RWPE2 (cell line): ENCODE measurements at regions not wholly inside any gene's neighbourhood (a gene's known extent, or its start where the extent isn't known, plus 50 kb on each side); places are given as distances from the start of the nearest gene placed in this dataset.
"Not testable (repeated sequence)": the region's sequence is repeated elsewhere in the genome, so short reads cannot be mapped to it uniquely, and the experiment has no call there.

Experiments
- ATAC-seq: fragments of 200-7000 bp; cut with Tn5 transposase; 3 replicates; pipeline ENCODE4 v1.9.1; 2021; ENCODE audit warnings: low read depth
- DNase-seq: peaks from one replicate; pipeline ENCODE4 v3.0.0-alpha.2; 2020; ENCODE audit warnings: low spot score
- H3K27ac ChIP-seq: fragments of 450-650 bp; 2 replicates; pipeline ENCODE4 v1.5.1; 2017; ENCODE audit warnings: mild to moderate bottlenecking; ENCODE audit not compliant: poor library complexity, severe bottlenecking
- H3K27me3 ChIP-seq: fragments of 250-450 bp; sonication (Bioruptor Pico); 2 replicates; pipeline ENCODE4 v1.5.1; 2021; ENCODE audit warnings: mild to moderate bottlenecking, moderate library complexity; ENCODE audit not compliant: insufficient read depth, poor library complexity, severe bottlenecking
- H3K36me3 ChIP-seq: fragments of 250-450 bp; sonication (Bioruptor Pico); 2 replicates; pipeline ENCODE4 v1.5.1; 2020; ENCODE audit warnings: low read depth, mild to moderate bottlenecking, moderate library complexity
- H3K4me1 ChIP-seq: fragments of 250-450 bp; sonication (Bioruptor Pico); 2 replicates; pipeline ENCODE4 v1.5.1; 2021; ENCODE audit warnings: mild to moderate bottlenecking, moderate library complexity; ENCODE audit not compliant: insufficient read depth, poor library complexity, severe bottlenecking
- H3K4me3 ChIP-seq: fragments of 250-450 bp; sonication (Bioruptor Pico); 2 replicates; pipeline ENCODE4 v1.5.1; 2021; ENCODE audit warnings: mild to moderate bottlenecking, moderate library complexity; ENCODE audit not compliant: severe bottlenecking
- H3K9me3 ChIP-seq: fragments of 250-450 bp; sonication (Bioruptor Pico); 2 replicates; pipeline ENCODE4 v1.5.1; 2021; ENCODE audit warnings: mild to moderate bottlenecking, moderate library complexity; ENCODE audit not compliant: severe bottlenecking
- TF ChIP-seq, protein P1 (sequence below): fragments of 450-650 bp; IDR thresholded peaks from one replicate; pipeline ENCODE4 v1.5.1; 2017; ENCODE audit warnings: mild to moderate bottlenecking, moderate library complexity; ENCODE audit not compliant: poor library complexity, severe bottlenecking

DNA sequence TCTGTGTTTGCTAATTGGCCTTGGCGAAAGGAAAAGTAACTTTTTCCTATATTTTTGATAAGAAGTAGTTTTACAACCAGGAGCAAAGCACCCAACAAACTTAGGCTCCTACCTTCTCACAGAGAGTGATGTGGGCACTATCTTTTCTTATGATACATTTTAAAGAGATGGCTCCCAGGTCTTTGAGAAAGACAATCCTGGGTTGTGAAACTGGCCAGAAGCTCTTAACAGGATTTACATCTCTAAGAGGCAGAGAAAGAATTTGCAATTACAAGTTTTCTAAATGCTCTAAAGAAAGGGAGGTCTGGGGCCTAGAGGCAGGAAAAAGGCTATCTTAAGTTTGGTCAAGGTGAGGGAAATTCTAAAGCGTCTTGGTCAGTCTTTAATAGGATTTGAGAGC, 609.7 kb downstream of the VGLL3 start:
- Histone ChIP-seq H3K4me3 (no peak overlapping the region), H3K27me3 (peaks cover 8% of the 10 kb centered on the region), H3K36me3 (no peaks in the 10 kb centered on the region), H3K4me1 (no peaks in the 10 kb centered on the region), H3K9me3 (no peaks in the 10 kb centered on the region), H3K27ac (no peak overlapping the region)
- TF ChIP-seq, protein P1, sequence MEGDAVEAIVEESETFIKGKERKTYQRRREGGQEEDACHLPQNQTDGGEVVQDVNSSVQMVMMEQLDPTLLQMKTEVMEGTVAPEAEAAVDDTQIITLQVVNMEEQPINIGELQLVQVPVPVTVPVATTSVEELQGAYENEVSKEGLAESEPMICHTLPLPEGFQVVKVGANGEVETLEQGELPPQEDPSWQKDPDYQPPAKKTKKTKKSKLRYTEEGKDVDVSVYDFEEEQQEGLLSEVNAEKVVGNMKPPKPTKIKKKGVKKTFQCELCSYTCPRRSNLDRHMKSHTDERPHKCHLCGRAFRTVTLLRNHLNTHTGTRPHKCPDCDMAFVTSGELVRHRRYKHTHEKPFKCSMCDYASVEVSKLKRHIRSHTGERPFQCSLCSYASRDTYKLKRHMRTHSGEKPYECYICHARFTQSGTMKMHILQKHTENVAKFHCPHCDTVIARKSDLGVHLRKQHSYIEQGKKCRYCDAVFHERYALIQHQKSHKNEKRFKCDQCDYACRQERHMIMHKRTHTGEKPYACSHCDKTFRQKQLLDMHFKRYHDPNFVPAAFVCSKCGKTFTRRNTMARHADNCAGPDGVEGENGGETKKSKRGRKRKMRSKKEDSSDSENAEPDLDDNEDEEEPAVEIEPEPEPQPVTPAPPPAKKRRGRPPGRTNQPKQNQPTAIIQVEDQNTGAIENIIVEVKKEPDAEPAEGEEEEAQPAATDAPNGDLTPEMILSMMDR: no peak
- ATAC-seq (no peak), DNase-seq (no peak)

DNA sequence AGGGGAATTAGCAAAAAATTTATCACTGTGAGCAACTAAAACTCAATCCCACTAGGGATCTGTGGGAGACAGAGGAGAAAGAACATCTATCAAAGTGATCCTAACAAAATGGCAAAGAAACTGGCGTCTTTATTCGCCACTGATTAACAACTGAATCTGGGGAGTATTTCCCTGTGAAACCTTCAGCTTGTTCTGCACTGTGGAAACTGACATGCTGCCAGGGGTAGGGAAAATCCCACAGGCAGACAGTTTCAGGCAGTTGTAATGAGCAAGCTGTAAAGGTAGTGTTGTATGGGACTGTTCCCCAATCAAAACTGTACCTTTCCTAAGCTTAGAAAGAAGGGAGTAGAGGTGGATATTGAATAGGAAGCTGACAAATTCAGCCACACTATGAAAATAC, 611.7 kb downstream of the VGLL3 start:
- no peak overlapping the region for H3K4me3 ChIP-seq
- ATAC-seq: no peak
- H3K9me3 ChIP-seq: no peaks in the 10 kb centered on the region
- H3K36me3 ChIP-seq: no peaks in the 10 kb centered on the region
- H3K27ac ChIP-seq: no peak overlapping the region
- TF ChIP-seq, protein P1: no peak
- no peak for DNase-seq
- H3K4me1 ChIP-seq: no peaks in the 10 kb centered on the region
- no peaks in the 10 kb centered on the region for H3K27me3 ChIP-seq

DNA sequence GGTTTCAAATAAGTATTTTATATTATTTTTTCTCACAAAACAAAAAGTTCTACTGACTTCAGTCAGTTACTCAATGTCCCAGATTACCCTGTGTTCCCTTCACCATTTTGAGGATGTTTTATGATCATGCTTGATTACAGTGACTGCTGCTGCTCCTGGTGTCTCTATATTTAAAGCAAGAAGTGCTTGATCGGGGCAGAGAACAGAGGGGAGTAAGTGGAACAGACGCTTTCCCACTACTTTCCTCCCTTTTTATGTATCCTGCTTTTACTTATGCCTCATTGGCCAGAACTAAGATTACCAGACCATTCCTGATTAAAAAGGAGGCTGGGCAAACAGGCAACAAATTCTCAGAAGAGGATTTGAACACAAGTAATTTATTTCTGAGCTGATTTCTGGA, 612.1 kb downstream of the VGLL3 start:
- no peak for DNase-seq
- Histone ChIP-seq H3K4me1 (no peaks in the 10 kb centered on the region), H3K27ac (no peak overlapping the region), H3K36me3 (no peaks in the 10 kb centered on the region), H3K27me3 (no peaks in the 10 kb centered on the region), H3K4me3 (no peak overlapping the region), H3K9me3 (no peaks in the 10 kb centered on the region)
- no peak for ATAC-seq
- TF ChIP-seq, protein P1: no peak

DNA sequence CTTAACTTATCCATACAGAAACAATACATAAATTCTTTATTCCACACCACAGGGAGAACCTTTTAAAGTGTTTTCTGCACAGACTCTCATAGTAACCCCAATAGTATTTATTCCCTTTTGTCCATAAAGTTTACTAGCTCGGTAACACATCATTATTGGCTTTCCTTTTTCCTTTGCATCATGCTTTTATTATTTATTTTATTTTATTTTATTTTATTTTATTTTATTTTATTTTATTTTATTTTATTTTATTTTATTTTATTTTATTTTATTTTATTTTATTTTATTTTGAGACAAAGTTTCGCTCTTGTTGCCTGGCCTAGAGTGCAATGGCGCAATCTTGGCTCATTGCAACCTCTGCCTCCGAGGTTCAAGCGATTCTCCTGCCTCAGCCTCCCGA, 655.4 kb downstream of the VGLL3 start:
- H3K9me3 ChIP-seq: not testable (repeated sequence)

DNA sequence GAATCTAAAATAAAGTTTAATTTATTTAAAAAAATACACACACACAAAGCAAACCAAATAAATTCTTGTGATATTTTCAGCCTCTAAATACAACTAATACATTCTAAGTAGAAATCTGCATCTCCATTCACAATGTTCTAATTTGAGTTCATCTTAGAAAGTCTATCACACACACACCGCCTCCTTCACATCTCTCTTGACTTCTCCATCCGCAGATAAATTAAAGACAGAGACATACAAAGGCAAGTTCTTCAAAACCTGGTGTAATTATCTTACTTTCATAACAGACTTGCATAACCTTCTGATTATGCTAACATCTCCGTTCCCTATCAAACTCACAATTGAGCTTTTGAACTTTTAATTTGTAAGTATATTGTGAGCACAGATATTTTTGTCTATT, 657.3 kb downstream of the VGLL3 start:
- DNase-seq: no peak
- H3K9me3 ChIP-seq: no peaks in the 10 kb centered on the region
- ATAC-seq: no peak
- H3K36me3 ChIP-seq: no peaks in the 10 kb centered on the region
- H3K27ac ChIP-seq: no peak overlapping the region
- TF ChIP-seq, protein P1: no peak
- H3K4me3 ChIP-seq: no peak overlapping the region
- H3K4me1 ChIP-seq: no peaks in the 10 kb centered on the region
- H3K27me3 ChIP-seq: no peaks in the 10 kb centered on the region

More for the DNA sequence above, 655.4 kb downstream of the VGLL3 start:
- H3K4me3 ChIP-seq, H3K36me3 ChIP-seq, ATAC-seq, H3K27ac ChIP-seq, H3K4me1 ChIP-seq, H3K27me3 ChIP-seq, DNase-seq: not testable (repeated sequence)

DNA sequence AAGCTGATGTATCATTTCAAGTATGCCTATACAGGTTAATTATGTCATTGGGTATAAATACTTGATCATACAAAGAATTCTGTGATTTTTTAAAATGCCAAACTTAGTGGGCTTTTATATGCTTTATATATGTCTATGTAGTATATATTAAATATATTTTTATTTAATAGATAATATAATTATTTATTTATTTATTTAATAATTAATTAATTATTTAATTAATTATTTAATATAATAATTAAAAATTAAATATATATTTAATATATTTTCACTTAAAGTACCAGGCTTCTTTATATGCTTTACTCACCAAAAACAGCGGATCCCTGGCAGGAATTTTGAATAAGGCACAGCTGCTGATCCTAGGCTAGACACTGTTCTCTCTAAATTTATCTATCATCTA, 687.0 kb downstream of the VGLL3 start:
- DNase-seq (no peak), ATAC-seq (no peak)
- TF ChIP-seq, protein P1: no peak

More for the DNA sequence above, 687.0 kb downstream of the VGLL3 start:
- H3K9me3 ChIP-seq: no peaks in the 10 kb centered on the region
- H3K4me1 ChIP-seq: no peaks in the 10 kb centered on the region
- no peaks in the 10 kb centered on the region for H3K27me3 ChIP-seq
- H3K4me3 ChIP-seq: no peak overlapping the region
- no peak overlapping the region for H3K27ac ChIP-seq
- H3K36me3 ChIP-seq: no peaks in the 10 kb centered on the region
